ENCODE measurements at regions not wholly inside any gene's neighbourhood (a gene's known extent, or its start where the extent isn't known, plus 50 kb on each side); places are given as distances from the start of the nearest gene placed in this dataset.
A peak's percentile ranks its signal among the peaks of the same experiment; 100 is the strongest.
"Not testable (repeated sequence)": the region's sequence is repeated elsewhere in the genome, so short reads cannot be mapped to it uniquely, and the experiment has no call there.

GRCh38 chr3:178217479-178217878 lies 318.8 kb upstream of the KCNMB2 start:
- ATAC-seq (no peak), DNase-seq (no peak)
- Mint-ChIP-seq H3K4me1 (peaks cover 0 to 3% (median 0%) of the 10 kb centered on the region in 4 donors), H3K4me3 (no peak overlapping the region), H3K27ac (no peak overlapping the region), H3K36me3 (peaks cover 0 to 11% (median 0%) of the 10 kb centered on the region in 3 donors), H3K9me3 (peaks cover 0 to 13% (median 5%) of the 10 kb centered on the region in 9 donors), H3K27me3 (peaks cover 0 to 9% (median 1%) of the 10 kb centered on the region in 5 donors)
- POLR2A ChIA-PET: no interaction called here

GRCh38 chr3:178218231-178218630 lies 318.0 kb upstream of the KCNMB2 start:
- peaks cover 0 to 3% (median 0%) of the 10 kb centered on the region in 4 donors for H3K4me1 Mint-ChIP-seq
- ATAC-seq (no peak), DNase-seq (no peak)
- peaks cover 0 to 11% (median 0%) of the 10 kb centered on the region in 3 donors for H3K36me3 Mint-ChIP-seq
- H3K27me3 Mint-ChIP-seq: peaks cover 0 to 9% (median 1%) of the 10 kb centered on the region in 5 donors
- no peak overlapping the region for H3K4me3 Mint-ChIP-seq
- no peak overlapping the region for H3K27ac Mint-ChIP-seq
- POLR2A ChIA-PET: no interaction called here
- peaks cover 0 to 13% (median 5%) of the 10 kb centered on the region in 9 donors for H3K9me3 Mint-ChIP-seq

- POLR2A ChIA-PET, H3K27ac Mint-ChIP-seq, H3K4me1 Mint-ChIP-seq, ATAC-seq, DNase-seq, H3K4me3 Mint-ChIP-seq, H3K27me3 Mint-ChIP-seq: not testable (repeated sequence)
- peaks cover 0 to 13% (median 5%) of the 10 kb centered on the region in 9 donors for H3K9me3 Mint-ChIP-seq
- peaks cover 0 to 11% (median 0%) of the 10 kb centered on the region in 3 donors for H3K36me3 Mint-ChIP-seq
Observed at GRCh38 chr3:178219661-178220060, 316.6 kb upstream of the KCNMB2 start.

- POLR2A ChIA-PET: no interaction called here
- peaks cover 0 to 3% (median 0%) of the 10 kb centered on the region in 4 donors for H3K4me1 Mint-ChIP-seq
- ATAC-seq: no peak
- DNase-seq: no peak
- H3K36me3 Mint-ChIP-seq: peaks cover 0 to 14% (median 0%) of the 10 kb centered on the region in 3 donors
- H3K9me3 Mint-ChIP-seq: peaks cover 0 to 18% (median 5%) of the 10 kb centered on the region in 9 donors
- no peak overlapping the region for H3K4me3 Mint-ChIP-seq
- no peak overlapping the region for H3K27ac Mint-ChIP-seq
- H3K27me3 Mint-ChIP-seq: peaks cover 0 to 9% (median 1%) of the 10 kb centered on the region in 5 donors
Observed at GRCh38 chr3:178223876-178224275, 312.4 kb upstream of the KCNMB2 start.

- ATAC-seq (no peak), DNase-seq (no peak)
- peaks cover 0 to 18% (median 4%) of the 10 kb centered on the region in 9 donors for H3K9me3 Mint-ChIP-seq
- H3K36me3 Mint-ChIP-seq: peaks cover 0 to 17% (median 0%) of the 10 kb centered on the region in 3 donors
- H3K27ac Mint-ChIP-seq: no peak overlapping the region
- no peak overlapping the region for H3K4me3 Mint-ChIP-seq
- no peaks in the 10 kb centered on the region for H3K27me3 Mint-ChIP-seq
- POLR2A ChIA-PET: no interaction called here
- H3K4me1 Mint-ChIP-seq: no peaks in the 10 kb centered on the region
Observed at GRCh38 chr3:178226094-178226493, 310.1 kb upstream of the KCNMB2 start.

- Mint-ChIP-seq H3K27ac (no peak overlapping the region), H3K4me1 (no peaks in the 10 kb centered on the region), H3K9me3 (peaks cover 0 to 18% (median 4%) of the 10 kb centered on the region in 9 donors), H3K4me3 (no peak overlapping the region), H3K36me3 (peaks cover 0 to 17% (median 0%) of the 10 kb centered on the region in 3 donors), H3K27me3 (peaks cover 0 to 1% (median 0%) of the 10 kb centered on the region in 5 donors)
- POLR2A ChIA-PET: no interaction called here
- no peak for ATAC-seq
- no peak for DNase-seq
Observed at GRCh38 chr3:178231645-178232044, 304.6 kb upstream of the KCNMB2 start.

- DNase-seq (no peak), ATAC-seq (no peak)
- peaks cover 0 to 1% (median 0%) of the 10 kb centered on the region in 5 donors for H3K27me3 Mint-ChIP-seq
- H3K36me3 Mint-ChIP-seq: peaks cover 0 to 17% (median 0%) of the 10 kb centered on the region in 3 donors
- H3K4me1 Mint-ChIP-seq: no peaks in the 10 kb centered on the region
- H3K9me3 Mint-ChIP-seq: peaks cover 0 to 18% (median 4%) of the 10 kb centered on the region in 9 donors
- POLR2A ChIA-PET: no interaction called here
- no peak overlapping the region for H3K27ac Mint-ChIP-seq
- H3K4me3 Mint-ChIP-seq: no peak overlapping the region
Observed at GRCh38 chr3:178233371-178234071, 302.7 kb upstream of the KCNMB2 start.

- no peak overlapping the region for H3K4me3 Mint-ChIP-seq
- no peak overlapping the region for H3K27ac Mint-ChIP-seq
- no peaks in the 10 kb centered on the region for H3K36me3 Mint-ChIP-seq
- ATAC-seq: no peak
- no peak for DNase-seq
- peaks cover 0 to 11% (median 0%) of the 10 kb centered on the region in 9 donors for H3K9me3 Mint-ChIP-seq
- POLR2A ChIA-PET: no interaction called here
- peaks cover 0 to 1% (median 0%) of the 10 kb centered on the region in 5 donors for H3K27me3 Mint-ChIP-seq
- no peaks in the 10 kb centered on the region for H3K4me1 Mint-ChIP-seq
Observed at GRCh38 chr3:178236555-178237277, 299.5 kb upstream of the KCNMB2 start.

GRCh38 chr3:178238179-178238578 lies 298.1 kb upstream of the KCNMB2 start:
- no peaks in the 10 kb centered on the region for H3K27me3 Mint-ChIP-seq
- H3K9me3 Mint-ChIP-seq: peaks cover 0 to 11% (median 0%) of the 10 kb centered on the region in 9 donors
- H3K4me3 Mint-ChIP-seq: no peak overlapping the region
- H3K27ac Mint-ChIP-seq: no peak overlapping the region
- POLR2A ChIA-PET: no interaction called here
- no peaks in the 10 kb centered on the region for H3K36me3 Mint-ChIP-seq
- DNase-seq (no peak), ATAC-seq (no peak)
- H3K4me1 Mint-ChIP-seq: no peaks in the 10 kb centered on the region

- POLR2A ChIA-PET: no interaction called here
- Mint-ChIP-seq H3K36me3 (peaks cover 0 to 6% (median 5%) of the 10 kb centered on the region in 3 donors), H3K27ac (no peak overlapping the region), H3K9me3 (peaks cover 0 to 16% (median 0%) of the 10 kb centered on the region in 9 donors), H3K4me1 (peaks cover 0 to 2% (median 0%) of the 10 kb centered on the region in 4 donors), H3K27me3 (no peaks in the 10 kb centered on the region), H3K4me3 (no peak overlapping the region)
- ATAC-seq (no peak), DNase-seq (no peak)
Observed at GRCh38 chr3:178244733-178245709, 291.2 kb upstream of the KCNMB2 start.

- peaks cover 0 to 10% (median 9%) of the 10 kb centered on the region in 3 donors for H3K36me3 Mint-ChIP-seq
- H3K27me3 Mint-ChIP-seq: peaks cover 0 to 2% (median 0%) of the 10 kb centered on the region in 5 donors
- H3K27ac Mint-ChIP-seq: peak overlapping the region in 1 of 10 donors; percentile 44
- POLR2A ChIA-PET: no interaction called here
- ATAC-seq (no peak), DNase-seq (no peak)
- peaks cover 0 to 2% (median 0%) of the 10 kb centered on the region in 4 donors for H3K4me1 Mint-ChIP-seq
- peaks cover 0 to 17% (median 5%) of the 10 kb centered on the region in 9 donors for H3K9me3 Mint-ChIP-seq
- H3K4me3 Mint-ChIP-seq: no peak overlapping the region
Observed at GRCh38 chr3:178246004-178246403, 290.2 kb upstream of the KCNMB2 start.

- ATAC-seq: no peak
- no peak for DNase-seq
- POLR2A ChIA-PET: no interaction called here
Observed at GRCh38 chr3:178255315-178255714, 280.9 kb upstream of the KCNMB2 start.

More at GRCh38 chr3:178255315-178255714, 280.9 kb upstream of the KCNMB2 start:
- Mint-ChIP-seq H3K9me3 (peaks cover 0 to 6% (median 0%) of the 10 kb centered on the region in 9 donors), H3K27me3 (peaks cover 0 to 2% (median 2%) of the 10 kb centered on the region in 5 donors), H3K36me3 (peaks cover 0 to 4% (median 3%) of the 10 kb centered on the region in 3 donors), H3K4me1 (no peaks in the 10 kb centered on the region), H3K4me3 (no peak overlapping the region), H3K27ac (no peak overlapping the region)
